Activated CD8-positive, alpha-beta memory T cell treated with anti-CD3 and anti-CD28 coated beads for 1 hour (primary cell): ENCODE measurements at regions not wholly inside any gene's neighbourhood (a gene's known extent, or its start where the extent isn't known, plus 50 kb on each side); places are given as distances from the start of the nearest gene placed in this dataset.

ENCODE experiments used
- DNase-seq, 2 donors: peaks; one replicate each; pipeline ENCODE4 v3.0.0-alpha.2; 2020; ENCODE audit warnings: low read depth in 1 of 2; ENCODE audit errors: extremely low read depth in 1 of 2

GRCh38 chr2:18384242-18384641 lies 176.2 kb downstream of the RDH14 start:
- no peak for DNase-seq

GRCh38 chr2:18381386-18381785 lies 179.1 kb downstream of the RDH14 start:
- DNase-seq, result no peak

GRCh38 chr2:18380321-18380720 lies 180.1 kb downstream of the RDH14 start:
- DNase-seq, result no peak

- DNase-seq, result no peak
These were observed 180.6 kb downstream of the RDH14 start for GRCh38 chr2:18379870-18380269.

- no peak for DNase-seq
These were observed 182.3 kb downstream of the RDH14 start for GRCh38 chr2:18378020-18378653.

- DNase-seq, result no peak
These were observed 183.5 kb downstream of the RDH14 start for GRCh38 chr2:18376936-18377335.

- DNase-seq, result no peak
These were observed 186.8 kb downstream of the RDH14 start for GRCh38 chr2:18373664-18374063.

- no peak for DNase-seq
These were observed 187.4 kb downstream of the RDH14 start for GRCh38 chr2:18373081-18373480.

- no peak for DNase-seq
These were observed 187.8 kb downstream of the RDH14 start for GRCh38 chr2:18372641-18373040.

GRCh38 chr2:18369760-18370159 lies 190.7 kb downstream of the RDH14 start:
- DNase-seq, result no peak

- DNase-seq, result no peak
These were observed 192.4 kb downstream of the RDH14 start for GRCh38 chr2:18368008-18368407.

- DNase-seq, result no peak
These were observed 195.1 kb downstream of the RDH14 start for GRCh38 chr2:18365342-18365741.

GRCh38 chr2:18363348-18363747 lies 197.1 kb downstream of the RDH14 start:
- no peak for DNase-seq

- DNase-seq, result no peak
These were observed 197.8 kb downstream of the RDH14 start for GRCh38 chr2:18362696-18363095.

GRCh38 chr2:18357537-18357936 lies 202.9 kb downstream of the RDH14 start:
- no peak for DNase-seq

GRCh38 chr2:18356676-18357075 lies 203.8 kb downstream of the RDH14 start:
- no peak for DNase-seq

GRCh38 chr2:18349421-18349820 lies 211.0 kb downstream of the RDH14 start:
- DNase-seq, result no peak

GRCh38 chr2:18346874-18347273 lies 213.6 kb downstream of the RDH14 start:
- DNase-seq, result no peak

GRCh38 chr2:18346344-18346743 lies 214.1 kb downstream of the RDH14 start:
- DNase-seq, result no peak

- no peak for DNase-seq
These were observed 214.6 kb downstream of the RDH14 start for GRCh38 chr2:18345848-18346247.

- DNase-seq, result no peak
These were observed 217.6 kb downstream of the RDH14 start for GRCh38 chr2:18342901-18343300.

GRCh38 chr2:18339326-18339725 lies 221.1 kb downstream of the RDH14 start:
- no peak for DNase-seq

- DNase-seq, result no peak
These were observed 223.5 kb downstream of the RDH14 start for GRCh38 chr2:18336975-18337374.
